Activated naive CD8-positive, alpha-beta T cell treated with anti-CD3 and anti-CD28 coated beads, Interleukin-2, amount 50 U/mL, for 16 hours (primary cell): ENCODE measurements at regions not wholly inside any gene's neighbourhood (a gene's known extent, or its start where the extent isn't known, plus 50 kb on each side); places are given as distances from the start of the nearest gene placed in this dataset.

Experiments used
- DNase-seq: peaks from one replicate; pipeline ENCODE4 v3.0.0-alpha.2; 2020; ENCODE audit warnings: low read depth, low spot score

DNA sequence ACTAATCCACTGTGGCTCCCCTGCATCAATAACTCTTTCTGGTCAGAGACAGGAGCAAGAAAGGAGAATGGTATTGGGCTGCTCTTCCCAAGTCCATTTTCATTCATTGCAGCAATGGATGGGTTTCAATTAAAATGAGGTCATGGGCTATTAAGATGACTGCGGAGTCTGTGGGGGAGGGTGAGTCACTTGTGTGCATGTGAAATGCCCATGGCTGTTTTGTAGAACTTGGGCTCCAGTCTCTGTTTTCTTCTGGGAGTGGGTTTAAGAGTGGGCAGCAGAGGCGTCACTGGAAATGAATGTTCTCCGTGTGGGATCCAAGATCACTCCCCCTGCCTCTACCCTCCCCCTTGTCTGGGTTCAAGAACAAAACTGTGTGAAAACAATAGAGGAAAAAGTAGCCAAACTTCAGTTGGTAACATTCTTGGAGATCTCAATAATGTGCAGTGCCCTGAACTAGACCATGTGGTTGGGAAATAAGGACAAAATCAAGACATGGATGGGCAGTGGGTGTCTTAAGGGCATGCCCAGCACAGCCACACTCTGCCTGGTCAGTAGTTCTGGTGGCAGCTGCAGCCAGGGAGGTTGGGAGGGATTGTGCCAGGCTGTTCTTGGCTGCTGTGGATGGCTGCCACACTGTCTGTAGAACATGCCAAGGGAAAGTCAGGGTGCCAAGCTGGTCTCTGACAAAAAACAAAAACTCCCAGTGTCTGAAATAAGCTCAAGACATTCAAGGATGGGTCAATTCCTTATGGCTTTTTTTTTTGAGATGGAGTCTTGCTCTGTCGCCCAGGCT lies 68.2 kb upstream of the CXCR4 start:
- DNase-seq, result no peak

DNA sequence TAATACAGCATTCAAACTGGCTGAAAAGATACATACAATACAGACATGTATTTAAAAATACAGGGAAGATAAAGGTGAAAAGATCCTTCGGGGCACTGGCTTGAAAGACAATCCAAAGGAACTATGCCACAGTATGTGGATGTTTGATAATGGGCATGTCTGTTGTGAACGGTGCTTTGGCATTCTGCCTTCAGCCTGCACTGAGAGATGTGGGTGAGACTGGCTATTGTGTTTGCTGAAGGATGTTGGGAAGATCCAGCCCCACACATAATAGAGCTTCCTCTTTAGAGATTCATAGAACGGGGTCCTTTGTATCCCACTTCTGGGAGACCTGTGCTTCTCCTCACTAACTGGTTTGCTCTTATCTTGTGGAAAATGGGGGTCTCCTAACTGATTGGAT lies 65.1 kb upstream of the CXCR4 start:
- DNase-seq, result no peak

DNA sequence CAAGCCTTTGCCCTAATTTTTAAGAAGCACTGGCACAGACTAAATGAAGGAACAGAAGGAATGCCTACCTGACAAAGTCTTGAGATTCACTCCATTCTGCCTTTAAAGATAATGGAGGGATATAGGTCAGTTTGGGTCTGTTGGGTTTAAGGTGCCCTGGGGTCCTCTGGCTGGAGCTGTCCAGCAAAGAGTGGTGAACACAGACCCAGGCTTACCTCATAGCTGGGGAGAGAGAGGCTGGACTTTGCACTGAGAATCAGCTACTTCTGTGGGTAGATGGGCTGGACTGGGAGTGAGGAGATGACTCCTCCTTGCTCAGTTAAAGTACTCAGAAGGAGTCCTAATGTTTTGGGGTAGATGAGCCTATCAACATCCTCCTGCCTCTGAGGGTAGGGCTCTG lies 64.4 kb upstream of the CXCR4 start:
- no peak for DNase-seq

DNA sequence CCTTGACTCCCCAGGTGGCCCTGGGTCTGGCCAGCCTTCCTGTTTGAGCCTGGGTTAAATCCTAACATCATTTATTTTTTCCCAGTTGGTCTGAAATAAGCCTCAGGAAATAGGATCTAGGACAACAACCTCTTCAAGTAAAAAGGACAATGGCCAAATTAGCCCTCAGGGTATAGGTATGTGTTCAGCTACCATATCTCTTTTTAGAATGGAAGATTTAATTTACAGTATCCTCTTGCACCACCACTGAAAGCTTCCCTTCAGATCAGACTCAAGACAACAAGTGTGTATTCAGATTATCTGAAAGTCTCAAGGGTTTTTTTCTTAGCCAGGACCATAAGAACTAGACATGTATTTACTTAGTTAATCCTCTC lies 61.6 kb upstream of the CXCR4 start:
- DNase-seq, result no peak

DNA sequence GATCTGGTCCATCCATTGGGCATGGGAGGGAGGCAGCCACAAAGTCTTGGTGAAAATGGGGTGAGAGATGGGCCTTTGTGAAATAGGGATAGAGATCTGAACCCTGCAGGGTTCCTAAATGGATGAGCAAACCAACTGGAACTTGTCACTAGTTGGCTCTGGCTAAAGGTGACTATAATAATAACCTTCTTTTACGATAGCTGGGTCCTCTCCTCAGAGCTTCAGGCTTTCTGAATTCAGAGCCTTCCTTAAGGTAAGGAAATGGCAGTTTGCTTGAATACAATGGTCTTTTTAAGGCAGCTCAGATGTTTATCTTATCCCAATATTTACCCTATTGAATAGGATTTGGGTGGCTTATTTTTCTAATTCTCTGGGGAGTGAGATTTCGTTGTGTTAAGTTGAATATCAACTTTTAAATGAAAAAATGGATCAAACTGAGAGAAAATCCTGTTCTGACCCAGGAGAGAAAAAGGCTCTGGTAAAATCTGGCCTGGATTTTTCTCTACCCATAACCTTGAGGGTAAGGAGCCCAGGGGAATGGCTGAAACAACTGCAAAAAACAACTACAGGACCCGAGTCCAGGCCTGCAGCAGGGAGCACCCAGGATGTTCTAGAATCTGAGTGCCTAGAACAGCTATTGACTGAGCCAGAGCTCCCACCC lies 61.1 kb upstream of the CXCR4 start:
- no peak for DNase-seq

DNA sequence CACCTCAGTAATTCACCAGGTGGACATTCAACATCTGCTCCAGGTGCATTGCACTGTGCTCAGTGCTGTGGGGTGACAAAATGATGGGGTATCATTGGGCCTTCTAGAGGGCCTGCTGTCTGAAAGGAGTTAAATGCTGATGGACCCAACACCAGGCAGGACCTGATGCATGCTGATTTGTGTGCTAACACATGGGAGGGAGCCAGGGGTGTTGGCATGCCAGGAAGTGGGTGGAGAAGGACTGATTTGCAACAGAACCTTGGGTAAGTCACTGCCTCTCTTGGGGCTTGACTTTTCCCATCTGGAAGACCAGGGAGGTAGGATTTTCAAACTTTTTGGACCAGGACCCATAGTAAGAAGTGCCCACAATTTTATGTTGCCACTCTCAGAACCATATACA lies 57.9 kb upstream of the CXCR4 start:
- DNase-seq, result no peak

DNA sequence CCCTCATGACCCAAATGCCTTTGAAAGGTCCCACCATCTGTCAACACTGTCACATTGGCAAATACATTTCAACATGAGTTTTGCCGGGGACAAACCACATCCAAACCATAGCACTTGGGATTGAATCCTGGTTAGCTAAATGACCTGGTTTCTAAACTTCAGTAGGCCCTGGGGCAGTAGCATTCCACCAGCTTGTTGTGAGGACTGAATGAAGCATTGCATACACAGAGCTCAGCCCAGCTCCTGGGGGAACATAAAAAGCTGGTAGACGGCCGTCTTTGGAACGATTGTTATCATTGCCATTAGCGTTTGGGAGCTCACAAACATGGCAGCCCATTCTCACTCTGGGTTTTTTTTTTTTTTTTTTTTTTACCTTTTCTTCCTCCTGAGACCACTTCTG lies 57.5 kb upstream of the CXCR4 start:
- no peak for DNase-seq

DNA sequence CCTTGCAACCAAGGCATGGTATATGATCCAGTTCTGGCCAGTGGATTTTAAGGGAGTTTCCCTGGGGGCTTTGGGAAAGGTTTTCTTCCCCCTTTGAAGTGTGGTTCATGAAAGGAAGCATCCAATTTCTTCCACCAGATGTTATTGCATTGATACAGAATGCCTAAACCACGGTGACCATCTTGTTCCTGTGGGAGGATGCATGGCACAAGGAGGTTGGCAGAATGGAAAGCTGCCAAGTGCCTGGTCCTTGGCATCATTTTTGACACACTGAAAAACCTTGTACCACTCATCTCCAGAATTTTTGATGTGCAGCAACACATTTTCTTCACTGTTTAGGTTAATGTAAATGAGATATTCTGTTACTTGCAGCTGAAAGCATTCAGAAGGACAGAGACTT lies 55.2 kb upstream of the CXCR4 start:
- DNase-seq, result no peak

DNA sequence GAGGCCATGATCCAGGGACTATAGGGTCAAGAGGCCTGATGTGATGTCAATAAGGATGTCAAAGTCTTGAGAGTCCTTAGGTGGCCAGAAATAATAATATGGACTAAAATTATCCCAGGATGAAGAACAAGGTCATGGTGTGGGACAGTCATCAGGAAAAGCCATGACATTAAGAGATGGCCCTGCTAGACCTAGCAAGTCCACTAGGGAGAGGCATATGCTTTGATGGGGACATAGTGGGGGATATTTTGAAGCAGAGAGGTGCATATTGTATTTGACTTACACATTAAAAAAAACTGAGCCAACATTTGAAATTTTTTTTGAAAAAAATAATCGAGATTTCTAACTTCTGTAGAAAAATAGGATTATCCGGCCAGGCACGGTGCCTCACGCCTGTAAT lies 53.3 kb upstream of the CXCR4 start:
- DNase-seq, result no peak

DNA sequence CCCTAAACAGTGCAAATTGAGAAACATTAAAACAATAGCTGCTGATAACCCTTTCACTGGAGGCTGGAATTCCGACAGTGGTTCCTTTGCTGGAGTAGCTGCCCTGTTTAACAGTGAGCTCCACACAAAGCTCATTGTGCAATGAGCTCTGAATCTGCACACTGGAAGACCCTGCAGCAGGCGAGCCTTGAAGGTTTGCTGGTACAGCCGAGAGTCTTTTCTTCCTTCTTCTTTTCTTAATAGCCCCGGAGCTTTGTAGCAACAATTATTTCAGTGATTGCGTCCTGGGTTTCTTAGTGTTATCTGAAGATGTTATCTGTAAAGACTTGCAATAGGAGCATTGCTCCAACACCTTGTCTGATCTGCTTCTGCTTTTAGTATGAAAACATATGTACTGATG lies 50.8 kb upstream of the CXCR4 start:
- DNase-seq, result no peak

DNA sequence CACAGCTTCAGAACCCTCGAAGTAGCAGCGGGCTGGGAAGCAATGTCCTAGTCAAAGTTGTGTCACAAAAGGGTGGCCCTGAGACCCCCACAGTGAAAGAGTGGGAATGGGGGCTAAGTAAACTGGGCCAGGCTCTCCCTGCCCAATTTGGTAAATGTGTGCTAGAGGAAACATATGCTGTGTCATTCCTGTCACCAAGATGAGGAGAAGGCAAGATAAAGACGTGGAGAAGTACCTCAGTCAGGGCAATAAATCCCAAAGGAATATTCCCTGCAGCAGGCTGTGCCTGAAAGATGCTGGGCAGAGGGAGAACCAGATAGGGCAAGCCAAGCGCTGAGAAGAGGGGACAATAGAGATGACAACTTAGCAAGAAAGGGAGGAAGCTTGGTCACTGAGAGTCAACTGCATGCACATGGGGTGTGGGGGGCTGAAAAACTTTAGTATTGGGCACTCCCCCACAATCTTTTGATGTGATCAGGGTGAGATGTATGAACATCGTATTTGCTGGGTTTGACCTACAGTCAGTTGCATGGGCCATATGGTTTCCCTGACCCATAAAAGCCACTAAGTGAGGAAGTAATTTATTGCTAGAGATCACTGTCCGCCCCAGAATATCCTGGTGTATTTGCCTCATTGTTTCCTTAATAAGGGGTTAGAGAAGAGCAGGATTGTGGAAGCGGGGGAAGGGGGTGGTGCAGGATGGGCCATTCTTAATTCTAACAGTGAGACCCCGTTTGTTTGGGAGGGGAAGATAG lies 49.9 kb upstream of the CXCR4 start:
- DNase-seq, result no peak
